Inflammatory macrophage treated with lipopolysaccharide for 4 hours (primary cell): ENCODE measurements at regions not wholly inside any gene's neighbourhood (a gene's known extent, or its start where the extent isn't known, plus 50 kb on each side); places are given as distances from the start of the nearest gene placed in this dataset.
"Not testable (repeated sequence)": the region's sequence is repeated elsewhere in the genome, so short reads cannot be mapped to it uniquely, and the experiment has no call there.

ENCODE experiments used
- DNase-seq: peaks from one replicate; pipeline ENCODE4 v3.0.0-alpha.2; 2020

GRCh38 chr11:23574149-23574548, 713.9 kb upstream of the CCDC179 start:
- DNase-seq, result no peak

- no peak for DNase-seq
These were observed 717.0 kb upstream of the CCDC179 start for GRCh38 chr11:23577296-23577695.

GRCh38 chr11:23585416-23586104, 725.3 kb upstream of the CCDC179 start:
- DNase-seq, result no peak

- DNase-seq, result no peak
These were observed 725.9 kb upstream of the CCDC179 start for GRCh38 chr11:23586173-23586572.

DNA sequence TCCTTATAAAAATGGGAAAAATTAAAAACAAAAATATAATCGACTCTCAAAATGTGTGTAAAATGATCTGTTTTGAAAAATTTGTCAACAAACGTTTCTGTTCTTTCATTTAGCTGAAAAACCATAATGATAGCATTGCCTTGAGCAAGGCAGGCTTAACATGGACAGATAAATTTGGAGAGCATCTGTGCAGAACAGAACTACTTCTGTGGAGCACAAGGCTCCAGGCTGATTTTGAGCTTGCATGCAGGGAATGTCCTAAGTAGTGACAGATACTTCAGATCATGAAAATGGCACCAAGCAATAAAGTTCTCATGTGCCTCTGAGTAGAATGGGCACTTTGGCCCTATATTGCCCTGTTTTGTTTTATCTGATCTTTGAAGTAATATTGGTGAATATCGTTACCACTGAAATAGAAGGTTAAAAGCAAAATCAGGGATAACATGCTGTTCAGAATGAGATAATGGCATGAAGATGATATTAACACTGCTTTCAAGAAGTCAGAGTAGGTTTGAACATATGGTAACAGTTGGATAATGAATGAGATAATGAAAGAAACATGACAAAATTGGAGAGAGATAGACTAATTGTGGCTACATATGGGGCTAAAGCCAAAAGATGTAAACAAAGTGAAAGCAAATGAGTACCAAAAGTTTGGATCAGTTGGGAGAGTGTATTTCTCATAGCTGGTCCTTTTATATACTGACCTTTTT, 730.5 kb upstream of the CCDC179 start:
- DNase-seq, result no peak

GRCh38 chr11:23594755-23595154, 734.5 kb upstream of the CCDC179 start:
- DNase-seq, result no peak

GRCh38 chr11:23604966-23605365, 744.7 kb upstream of the CCDC179 start:
- no peak for DNase-seq

GRCh38 chr11:23606191-23606590, 745.9 kb upstream of the CCDC179 start:
- no peak for DNase-seq

DNA sequence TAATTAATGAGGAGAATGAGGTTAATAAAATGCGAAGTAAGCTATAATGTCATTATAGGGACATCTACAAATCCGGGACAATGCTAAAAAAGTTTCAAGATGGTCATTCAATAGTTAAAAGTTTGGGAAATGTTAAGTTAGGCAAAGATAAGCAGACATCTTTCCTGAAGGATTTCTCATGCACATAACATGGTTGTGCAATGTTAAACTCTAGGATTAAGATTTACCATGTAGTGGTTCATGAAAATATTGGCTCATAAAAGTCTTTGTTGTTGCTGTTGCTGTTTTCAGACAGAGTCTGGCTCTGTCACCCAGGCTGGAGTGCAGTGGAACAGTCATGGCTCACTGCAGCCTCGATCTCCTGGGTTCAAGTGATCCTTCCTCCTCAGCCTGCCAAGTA, 751.5 kb upstream of the CCDC179 start:
- DNase-seq, result no peak

DNA sequence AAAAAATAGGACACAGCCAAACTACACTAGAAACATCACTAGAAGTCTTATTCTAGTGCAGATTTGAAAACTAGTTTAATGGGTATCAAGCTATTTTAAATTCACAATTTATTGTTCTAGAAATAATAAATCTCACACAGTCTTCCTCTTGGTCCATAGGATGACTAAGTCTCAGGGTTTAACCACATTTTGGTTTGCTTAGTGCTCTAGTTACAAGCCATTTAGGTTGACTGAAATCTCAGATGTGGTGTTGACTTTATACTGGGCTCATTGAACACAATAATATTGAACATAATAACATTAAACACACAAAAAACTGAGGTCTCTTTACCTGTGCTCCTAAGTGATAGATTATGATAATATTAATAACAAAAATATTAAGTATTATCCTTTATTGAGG, 760.3 kb upstream of the CCDC179 start:
- no peak for DNase-seq

DNA sequence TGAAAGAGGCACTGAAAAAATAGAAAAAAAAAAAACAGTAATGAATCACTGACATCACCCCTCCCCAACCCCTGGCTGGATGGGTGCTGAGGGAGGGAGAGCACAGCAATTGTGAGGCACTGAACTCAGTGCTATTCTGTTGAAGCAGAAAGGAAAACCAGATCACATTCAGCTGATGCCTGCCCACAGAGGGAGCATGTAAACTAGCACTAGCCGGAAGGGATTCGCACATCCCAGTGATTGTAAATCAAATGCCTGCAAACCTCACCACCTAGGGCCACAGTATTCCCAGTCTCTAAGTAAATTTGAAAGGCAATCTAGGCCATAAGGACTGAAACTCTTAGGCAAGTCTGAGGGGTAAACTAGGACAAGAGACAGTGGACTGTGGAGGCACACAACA, 772.0 kb upstream of the CCDC179 start:
- DNase-seq, result no peak

- DNase-seq, result no peak
These were observed 784.2 kb upstream of the CCDC179 start for GRCh38 chr11:23644443-23644842.

DNA sequence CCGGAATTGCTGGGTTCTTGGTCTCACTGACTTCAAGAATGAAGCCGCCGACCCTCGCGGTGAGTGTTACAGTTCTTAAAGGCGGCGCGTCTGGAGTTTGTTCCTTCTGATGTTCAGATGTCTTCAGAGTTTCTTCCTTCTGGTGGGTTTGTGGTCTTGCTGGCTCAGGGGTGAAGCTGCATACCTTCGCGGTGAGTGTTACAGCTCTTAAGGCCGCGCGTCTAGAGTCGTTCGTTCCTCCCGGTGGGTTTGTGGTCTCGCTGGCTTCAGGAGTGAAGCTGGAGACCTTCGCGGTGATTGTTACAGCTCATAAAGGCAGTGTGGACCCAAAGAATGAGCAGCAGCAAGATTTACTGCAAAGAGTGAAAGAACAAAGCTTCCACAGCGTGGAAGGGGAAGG, 792.1 kb upstream of the CCDC179 start:
- not testable (repeated sequence) for DNase-seq

DNA sequence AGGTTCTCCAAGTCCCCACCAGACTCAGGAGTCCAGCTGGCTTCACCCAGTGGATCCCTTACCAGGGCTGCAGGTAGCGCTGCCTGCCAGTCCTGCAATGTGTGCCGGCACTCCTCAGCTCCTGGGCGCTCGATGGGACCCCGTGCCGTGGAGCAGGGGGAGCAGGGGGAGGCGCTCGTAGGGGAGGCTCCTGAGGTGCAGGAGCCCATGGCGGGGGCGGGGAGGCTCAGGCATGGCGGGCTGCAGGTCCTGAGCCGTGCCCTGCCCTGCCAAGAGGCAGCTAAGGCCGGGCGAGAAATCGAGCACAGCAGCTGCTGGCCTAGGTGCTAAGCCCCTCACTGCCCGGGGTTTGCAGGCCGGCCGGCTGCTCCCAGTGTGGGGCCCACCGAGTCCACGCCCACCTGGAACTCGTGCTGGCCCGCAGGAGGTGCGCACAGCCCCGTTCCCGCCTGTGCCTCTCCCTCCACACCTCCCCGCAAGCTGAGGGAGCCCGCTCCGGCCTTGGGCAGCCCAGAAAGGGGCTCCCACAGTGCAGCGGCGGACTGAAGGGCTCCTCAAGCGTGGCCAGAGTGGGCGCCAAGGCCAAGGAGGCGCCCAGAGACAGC, 792.9 kb upstream of the CCDC179 start:
- no peak for DNase-seq

- no peak for DNase-seq
These were observed 808.0 kb upstream of the CCDC179 start for GRCh38 chr11:23668324-23668723.

GRCh38 chr11:23673366-23673765, 813.1 kb upstream of the CCDC179 start:
- DNase-seq, result no peak

DNA sequence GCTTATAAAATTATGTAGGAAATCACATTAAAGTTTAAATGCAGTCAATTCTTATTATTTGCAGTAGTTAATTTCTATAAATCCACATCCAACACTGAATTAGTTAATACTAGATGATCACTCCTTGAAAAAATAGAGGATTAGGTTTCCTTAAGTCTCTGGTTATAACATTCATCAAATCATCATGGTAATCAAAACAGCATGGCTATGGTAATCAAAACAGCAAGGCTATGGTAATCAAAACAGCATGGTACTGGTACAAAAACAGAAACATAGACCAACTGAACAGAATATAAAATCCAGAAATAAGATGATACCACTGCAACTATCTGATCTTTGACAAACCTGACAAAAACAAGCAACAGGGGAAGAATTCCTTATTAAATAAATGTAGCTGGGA, 814.6 kb upstream of the CCDC179 start:
- no peak for DNase-seq

- no peak for DNase-seq
These were observed 817.8 kb upstream of the LUZP2 start for GRCh38 chr11:23679041-23679440.

GRCh38 chr11:23679981-23680380, 816.9 kb upstream of the LUZP2 start:
- no peak for DNase-seq

- DNase-seq, result no peak
These were observed 816.2 kb upstream of the LUZP2 start for GRCh38 chr11:23680488-23681230.

GRCh38 chr11:23684701-23685100, 812.2 kb upstream of the LUZP2 start:
- DNase-seq, result no peak

DNA sequence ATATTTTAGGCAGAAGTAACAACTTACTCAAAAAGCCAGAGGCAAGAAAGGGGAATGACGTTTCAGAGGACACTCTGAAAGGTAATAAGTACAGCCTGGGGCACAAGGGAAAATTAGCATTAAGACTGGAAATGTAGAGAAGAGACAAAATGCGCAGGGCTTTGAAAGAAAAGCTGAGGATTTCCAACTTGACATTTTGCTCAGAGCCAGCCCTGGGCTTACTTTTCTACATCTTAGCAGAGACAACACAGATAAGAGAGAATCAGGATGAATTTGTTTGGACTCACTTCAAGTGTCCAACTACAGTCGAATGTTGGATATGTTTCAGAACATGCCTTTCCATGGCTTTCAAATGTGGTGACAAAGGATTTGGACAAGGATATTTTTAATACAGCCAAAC, 808.9 kb upstream of the LUZP2 start:
- DNase-seq, result no peak

GRCh38 chr11:23688411-23688810, 808.4 kb upstream of the LUZP2 start:
- no peak for DNase-seq

GRCh38 chr11:23688835-23689234, 808.0 kb upstream of the LUZP2 start:
- peak; percentile 8 for DNase-seq
